Lung (tissue), 11 donors: ENCODE measurements at regions not wholly inside any gene's neighbourhood (a gene's known extent, or its start where the extent isn't known, plus 50 kb on each side); places are given as distances from the start of the nearest gene placed in this dataset.

Experiments used
- ATAC-seq: fragments of 200-7000 bp; cut with Tn5 transposase; one replicate; pipeline ENCODE4 v1.9.1; 2020; ENCODE audit warnings: moderate number of reproducible peaks; ENCODE audit not compliant: insufficient read depth, low FRiP score
- DNase-seq, 3 donors: peaks; one replicate each; pipeline ENCODE4 v3.0.0-alpha.2; 2013 to 2017
- H3K27ac ChIP-seq, 2 donors: one replicate each; pipeline ENCODE4 v1.5.1; 2013; ENCODE audit warnings: mild to moderate bottlenecking in 2 of 2, moderate library complexity in 2 of 2, control low read depth in 1 of 2, inconsistent platforms in 1 of 2, low read depth in 1 of 2, low read length in 1 of 2
- H3K27me3 ChIP-seq, 3 donors: one replicate each; pipeline ENCODE4 v1.5.1; 2013; ENCODE audit warnings: low read length in 2 of 3; ENCODE audit not compliant: control insufficient read depth in 3 of 3, insufficient read depth in 3 of 3
- H3K36me3 ChIP-seq, 4 donors: one replicate each; pipeline ENCODE4 v1.5.1; 2013; ENCODE audit warnings: low read length in 4 of 4, mild to moderate bottlenecking in 1 of 4, moderate library complexity in 1 of 4; ENCODE audit not compliant: control insufficient read depth in 4 of 4, insufficient read depth in 4 of 4
- H3K4me1 ChIP-seq, 5 donors: one replicate each; pipeline ENCODE4 v1.5.1; 2013; ENCODE audit warnings: low read length in 5 of 5, mild to moderate bottlenecking in 2 of 5, moderate library complexity in 1 of 5; ENCODE audit not compliant: control insufficient read depth in 5 of 5, insufficient read depth in 5 of 5
- H3K4me3 ChIP-seq: one replicate; pipeline ENCODE4 v1.5.1; 2013; ENCODE audit warnings: mild to moderate bottlenecking, control low read depth, moderate library complexity
- H3K9ac ChIP-seq, 2 donors: one replicate each; pipeline ENCODE4 v1.5.1; 2013; ENCODE audit warnings: low read length in 2 of 2, control low read depth in 1 of 2; ENCODE audit not compliant: insufficient read depth in 1 of 2
- H3K9me3 ChIP-seq, 4 donors: one replicate each; pipeline ENCODE4 v1.5.1; 2013; ENCODE audit warnings: low read length in 3 of 4, mild to moderate bottlenecking in 1 of 4, moderate library complexity in 1 of 4; ENCODE audit not compliant: control insufficient read depth in 4 of 4, insufficient read depth in 3 of 4
- WGBS, 2 donors: extraction: QIAGEN DNeasy Blood & Tissue Kit; methylation state at CpG; one replicate each; pipeline ENCODE4 v1.1.7; 2013; 5-methylcytosine and 5-hydroxymethylcytosine counted together
- TF ChIP-seq, protein P1 (sequence below): IDR thresholded peaks from 2 replicates; pipeline ENCODE4 v1.5.1; 2012; ENCODE audit warnings: mild to moderate bottlenecking; ENCODE audit errors: control extremely low read depth, extremely low read depth
- donor health status: control.
- donor health status: control.
- donor health status: Bipolar disorder and iron deficiency.
- donor health status: healthy.
- donor health status: DM: yes; HTN: yes; CAD: no.

DNA sequence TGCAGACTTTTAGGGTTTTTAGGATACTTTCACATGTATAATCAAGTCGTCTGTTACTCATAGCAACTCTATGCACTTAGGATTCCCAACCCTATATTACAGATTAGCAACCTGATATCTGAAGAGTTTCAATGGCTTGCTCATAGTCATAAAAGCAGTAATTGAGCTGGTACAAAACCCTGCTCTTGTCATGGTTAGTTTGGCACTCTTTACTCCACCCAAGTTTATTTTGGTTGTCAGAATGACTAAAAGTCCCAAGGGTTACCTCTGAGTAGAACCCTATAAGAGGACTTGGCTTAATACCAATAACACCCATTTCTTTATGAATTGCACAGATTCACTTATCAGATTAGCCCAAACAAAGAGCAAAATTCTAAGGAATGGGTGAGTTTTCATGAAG, 550.6 kb downstream of the SOX6 start:
- H3K9me3 ChIP-seq: no peaks in the 10 kb centered on the region
- WGBS, 2 donors: 83 to 88% methylated on average over 1 of the region's 1 CpG
- ATAC-seq (no peak), DNase-seq (no peak)
- no peaks in the 10 kb centered on the region for H3K36me3 ChIP-seq
- no peak overlapping the region for H3K4me3 ChIP-seq
- H3K27me3 ChIP-seq: no peaks in the 10 kb centered on the region
- no peak overlapping the region for H3K27ac ChIP-seq
- TF ChIP-seq, protein P1, sequence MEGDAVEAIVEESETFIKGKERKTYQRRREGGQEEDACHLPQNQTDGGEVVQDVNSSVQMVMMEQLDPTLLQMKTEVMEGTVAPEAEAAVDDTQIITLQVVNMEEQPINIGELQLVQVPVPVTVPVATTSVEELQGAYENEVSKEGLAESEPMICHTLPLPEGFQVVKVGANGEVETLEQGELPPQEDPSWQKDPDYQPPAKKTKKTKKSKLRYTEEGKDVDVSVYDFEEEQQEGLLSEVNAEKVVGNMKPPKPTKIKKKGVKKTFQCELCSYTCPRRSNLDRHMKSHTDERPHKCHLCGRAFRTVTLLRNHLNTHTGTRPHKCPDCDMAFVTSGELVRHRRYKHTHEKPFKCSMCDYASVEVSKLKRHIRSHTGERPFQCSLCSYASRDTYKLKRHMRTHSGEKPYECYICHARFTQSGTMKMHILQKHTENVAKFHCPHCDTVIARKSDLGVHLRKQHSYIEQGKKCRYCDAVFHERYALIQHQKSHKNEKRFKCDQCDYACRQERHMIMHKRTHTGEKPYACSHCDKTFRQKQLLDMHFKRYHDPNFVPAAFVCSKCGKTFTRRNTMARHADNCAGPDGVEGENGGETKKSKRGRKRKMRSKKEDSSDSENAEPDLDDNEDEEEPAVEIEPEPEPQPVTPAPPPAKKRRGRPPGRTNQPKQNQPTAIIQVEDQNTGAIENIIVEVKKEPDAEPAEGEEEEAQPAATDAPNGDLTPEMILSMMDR: no peak
- H3K9ac ChIP-seq: no peak overlapping the region
- peaks cover 0 to 3% (median 0%) of the 10 kb centered on the region in 5 donors for H3K4me1 ChIP-seq

DNA sequence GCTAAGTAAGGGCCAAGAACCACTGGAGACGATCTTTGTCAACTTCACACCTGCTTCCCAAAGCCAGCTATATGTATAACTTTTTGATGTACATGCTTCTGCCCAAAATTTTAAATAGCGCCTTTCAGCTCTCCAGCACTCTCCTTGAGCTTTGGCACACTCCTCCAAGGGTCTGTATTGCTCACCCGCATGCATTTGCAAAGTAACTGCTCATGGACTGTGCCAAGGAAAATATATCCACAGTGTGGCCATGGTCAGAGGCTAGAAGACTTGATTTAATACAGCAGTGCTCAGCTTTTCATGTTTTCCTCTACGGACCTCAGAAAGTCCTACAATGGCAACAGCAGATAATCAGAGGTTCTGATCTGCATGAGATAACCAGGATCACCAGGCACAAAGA, 550.1 kb downstream of the SOX6 start:
- DNase-seq (no peak), ATAC-seq (no peak)
- Histone ChIP-seq H3K36me3 (no peaks in the 10 kb centered on the region), H3K9me3 (no peaks in the 10 kb centered on the region), H3K4me3 (no peak overlapping the region), H3K4me1 (peaks cover 0 to 3% (median 0%) of the 10 kb centered on the region in 5 donors), H3K27ac (no peak overlapping the region), H3K27me3 (no peaks in the 10 kb centered on the region), H3K9ac (no peak overlapping the region)
- WGBS, 2 donors: 93 to 95% methylated on average over 4 of the region's 4 CpGs
- TF ChIP-seq, protein P1: no peak

DNA sequence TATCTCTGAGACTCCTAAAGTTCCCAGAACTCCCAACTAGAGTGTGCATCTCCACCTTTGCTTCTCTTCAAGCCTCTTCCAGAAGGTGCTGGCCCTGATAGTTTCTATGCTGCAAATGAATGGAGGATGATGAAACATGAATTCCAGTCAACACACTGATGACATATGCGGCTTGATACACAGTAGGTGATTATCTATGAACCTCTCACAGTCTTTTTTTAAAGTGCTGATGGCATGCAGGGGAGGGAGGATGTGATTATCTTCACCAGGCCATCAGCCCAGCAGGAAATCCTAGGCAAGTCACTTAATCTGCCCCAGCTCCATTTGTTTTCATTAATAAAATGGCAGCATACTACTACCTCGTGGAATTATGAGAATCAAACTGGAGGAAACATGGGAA, 548.5 kb downstream of the SOX6 start:
- WGBS, 2 donors: 73 to 79% methylated on average over 2 of the region's 2 CpGs
- no peak overlapping the region for H3K4me3 ChIP-seq
- H3K4me1 ChIP-seq: peaks cover 0 to 3% (median 0%) of the 10 kb centered on the region in 5 donors
- H3K27me3 ChIP-seq: no peaks in the 10 kb centered on the region
- no peaks in the 10 kb centered on the region for H3K9me3 ChIP-seq
- no peaks in the 10 kb centered on the region for H3K36me3 ChIP-seq
- ATAC-seq: no peak
- H3K27ac ChIP-seq: no peak overlapping the region
- TF ChIP-seq, protein P1: no peak
- DNase-seq: no peak
- no peak overlapping the region for H3K9ac ChIP-seq

DNA sequence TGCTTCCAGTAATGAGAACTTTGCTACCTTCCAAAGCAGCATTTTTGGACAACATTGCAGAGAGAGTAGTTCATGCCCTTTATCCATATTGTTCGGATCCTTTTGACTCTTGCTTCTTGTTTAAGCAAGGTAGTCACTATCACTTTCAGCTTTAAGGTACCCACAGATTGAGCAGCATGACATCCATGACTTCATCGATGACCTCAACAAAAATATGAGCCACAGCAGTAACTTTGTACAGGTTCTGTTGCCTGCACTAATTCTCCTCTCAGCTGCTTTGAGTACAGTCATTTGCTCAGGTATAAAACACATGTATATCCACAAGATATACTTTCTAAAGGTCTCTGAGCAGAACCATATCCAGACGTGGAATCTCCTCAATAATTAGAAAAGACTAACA, 546.3 kb downstream of the SOX6 start:
- Histone ChIP-seq H3K4me3 (no peak overlapping the region), H3K27me3 (no peaks in the 10 kb centered on the region), H3K4me1 (no peaks in the 10 kb centered on the region), H3K9me3 (peaks cover 0 to 2% (median 0%) of the 10 kb centered on the region in 4 donors), H3K36me3 (no peaks in the 10 kb centered on the region), H3K27ac (no peak overlapping the region), H3K9ac (no peak overlapping the region)
- ATAC-seq: no peak
- no peak for DNase-seq
- TF ChIP-seq, protein P1: no peak
- WGBS, 2 donors: 93 to 94% methylated on average over 3 of the region's 3 CpGs
